Endothelial cell of umbilical vein (primary cell): ENCODE measurements at regions not wholly inside any gene's neighbourhood (a gene's known extent, or its start where the extent isn't known, plus 50 kb on each side); places are given as distances from the start of the nearest gene placed in this dataset.

ENCODE experiments used
- BruUV-seq: library from RNA; stranded (reverse); fragments of 400-500 nt; replicated peaks from 2 replicates; lab custom pipeline; 2021; lab: Mats Ljungman, UMichigan
- CTCF ChIA-PET: fragments of 300-600, 350-600 bp; sonication (Branson Sonifier 250); formaldehyde crosslinking; loops from one replicate; lab custom pipeline; 2021; ENCODE audit warnings: antibody characterized with exemption, inconsistent platforms; lab: Charles Lee
- POLR2A ChIA-PET: fragments of 300-600, 350-600 bp; sonication (Branson Sonifier 250); formaldehyde crosslinking; loops from one replicate; lab custom pipeline; 2021; ENCODE audit warnings: antibody characterized with exemption, inconsistent platforms; lab: Charles Lee
- DNase-seq: peaks from one replicate; pipeline ENCODE4 v3.0.0-alpha.2; 2011; ENCODE audit warnings: low read depth, low spot score
- FAIRE-seq: peaks from 2 replicates; lab custom pipeline; 2011; peaks lifted over from hg19 to GRCh38; lab: Jason Lieb, UNC
- H2AFZ ChIP-seq: 2 replicates; pipeline ENCODE4 v1.6.0; 2012; ENCODE audit warnings: low read depth, low read length, control low read depth, inconsistent platforms
- H3K27ac ChIP-seq: 2 replicates; pipeline ENCODE4 v1.5.1; 2011; ENCODE audit warnings: low read depth, mild to moderate bottlenecking, control low read depth, low read length, moderate library complexity; ENCODE audit not compliant: insufficient read depth
- H3K27me3 ChIP-seq, 2 experiments: 2 replicates each; pipeline versions ENCODE4 v1.6.0 to v1.6.1; 2011; ENCODE audit warnings: low read length in 2 of 2, mixed read lengths in 1 of 2; ENCODE audit not compliant: control insufficient read depth in 2 of 2, insufficient read depth in 2 of 2
- H3K36me3 ChIP-seq, 2 experiments: 2 replicates in 1 of 2; 3 replicates in 1 of 2; pipeline ENCODE4 v1.5.1; 2011; ENCODE audit warnings: low read length in 2 of 2, mild to moderate bottlenecking in 1 of 2, moderate library complexity in 1 of 2; ENCODE audit not compliant: control insufficient read depth in 2 of 2, insufficient read depth in 2 of 2; ENCODE audit errors: extremely low read depth in 1 of 2
- H3K4me1 ChIP-seq: 3 replicates; pipeline ENCODE4 v1.5.1; 2011; ENCODE audit warnings: mild to moderate bottlenecking, low read length; ENCODE audit not compliant: control insufficient read depth, insufficient read depth; ENCODE audit errors: extremely low read depth
- H3K4me2 ChIP-seq: 2 replicates; pipeline ENCODE4 v1.6.1; 2011; ENCODE audit warnings: low read length, control low read depth, mixed read lengths; ENCODE audit not compliant: insufficient read depth
- H3K4me3 ChIP-seq, 3 experiments: fragments of 200-600 bp in 1 of 3; sonication (generic), shearing (Covaris generic) in 1 of 3; replicated peaks in 1 of 3; 2 replicates each; pipeline ENCODE4 v1.5.1; 2011 to 2016; ENCODE audit warnings: control low read depth in 3 of 3, low read length in 3 of 3, mild to moderate bottlenecking in 2 of 3, inconsistent platforms in 1 of 3, low read depth in 1 of 3, moderate library complexity in 1 of 3; ENCODE audit not compliant: insufficient read depth in 1 of 3
- H3K79me2 ChIP-seq: 2 replicates; pipeline ENCODE4 v1.6.0; 2012; ENCODE audit warnings: low read length, inconsistent platforms; ENCODE audit not compliant: control insufficient read depth, insufficient read depth
- H3K9ac ChIP-seq: replicated peaks from 2 replicates; pipeline ENCODE3; 2011; ENCODE audit warnings: low read length, control low read depth; ENCODE audit not compliant: insufficient read depth; ENCODE audit errors: extremely low read depth
- H3K9me1 ChIP-seq: replicated peaks from 3 replicates; pipeline ENCODE4 v1.6.0; 2011; ENCODE audit warnings: mild to moderate bottlenecking, low read length; ENCODE audit not compliant: control insufficient read depth, insufficient read depth; ENCODE audit errors: extremely low read depth
- H3K9me3 ChIP-seq: replicated peaks from 2 replicates; pipeline ENCODE4 v1.5.1; 2012; ENCODE audit warnings: low read length, inconsistent platforms; ENCODE audit not compliant: control insufficient read depth, insufficient read depth
- H4K20me1 ChIP-seq: replicated peaks from 2 replicates; pipeline ENCODE3; 2011; ENCODE audit warnings: mild to moderate bottlenecking, low read length; ENCODE audit not compliant: control insufficient read depth, insufficient read depth; ENCODE audit errors: extremely low read depth
- CTCF ChIP-seq, 2 donors: IDR thresholded peaks; 1 replicate in 1 of 2; 2 replicates in 1 of 2; pipeline ENCODE4 v1.5.1; 2011; ENCODE audit warnings: low read length in 2 of 2, mild to moderate bottlenecking in 2 of 2, moderate library complexity in 2 of 2, control low read depth in 1 of 2, inconsistent platforms in 1 of 2, low read depth in 1 of 2; ENCODE audit not compliant: insufficient read depth in 1 of 2; ENCODE audit errors: extremely low read depth in 1 of 2
- EZH2 ChIP-seq: IDR thresholded peaks from 2 replicates; pipeline ENCODE4 v1.6.1; 2012; ENCODE audit warnings: borderline replicate concordance, low read depth, mild to moderate bottlenecking, moderate library complexity, low read length, inconsistent platforms; ENCODE audit not compliant: severe bottlenecking
- FOS ChIP-seq: IDR thresholded peaks from 2 replicates; pipeline ENCODE4 v1.6.1; 2011; ENCODE audit warnings: mild to moderate bottlenecking, low read length, moderate library complexity, borderline replicate concordance; ENCODE audit not compliant: insufficient read depth
- GATA2 ChIP-seq: IDR thresholded peaks from 2 replicates; pipeline ENCODE4 v1.7.0; 2011; ENCODE audit warnings: low read depth, mild to moderate bottlenecking, moderate library complexity, mixed read lengths, low read length; ENCODE audit not compliant: insufficient read length, insufficient read depth
- JUN ChIP-seq: IDR thresholded peaks from 2 replicates; pipeline ENCODE4 v1.6.1; 2011; ENCODE audit warnings: borderline replicate concordance, low read depth; ENCODE audit not compliant: insufficient read length, insufficient read depth
- MAX ChIP-seq: IDR thresholded peaks from 2 replicates; pipeline ENCODE4 v1.6.1; 2011; ENCODE audit not compliant: insufficient read depth, insufficient read length
- MYC ChIP-seq: IDR thresholded peaks from one replicate; pipeline ENCODE4 v1.6.1; 2011; ENCODE audit warnings: mild to moderate bottlenecking, low read depth, low read length
- POLR2A ChIP-seq: IDR thresholded peaks from 2 replicates; pipeline ENCODE4 v1.6.1; 2012; ENCODE audit warnings: low read depth, mild to moderate bottlenecking, control low read depth, low read length
- POLR2AphosphoS5 ChIP-seq: IDR thresholded peaks from 2 replicates; pipeline ENCODE4 v1.6.1; 2012; ENCODE audit warnings: low read depth, mild to moderate bottlenecking, control low read depth, low read length, moderate library complexity; ENCODE audit not compliant: insufficient read depth
- dilution Hi-C: fragments of 300-500 bp; cut with MboI; formaldehyde crosslinking; loops from one replicate; pipeline ENCODE4 v1.15.0; 2019; ENCODE audit warnings: low sequenced_read_pairs; ENCODE audit not compliant: extremely low pct_ligation_motif_present
- intact Hi-C: fragments of 100-400 bp; cut with micrococcal nuclease; formaldehyde crosslinking; loops from one replicate; pipeline ENCODE4 v1.10.0; 2022

GRCh38 chr1:239856067-239856466 is 235.6 kb upstream of the FMN2 start:
- H3K4me2 ChIP-seq: no peak overlapping the region
- H3K9me1 ChIP-seq: no peaks in the 10 kb centered on the region
- H2AFZ ChIP-seq: no peak overlapping the region
- FAIRE-seq (no peak), DNase-seq (no peak)
- no peak overlapping the region for H3K27ac ChIP-seq
- H3K27me3 ChIP-seq: no peaks in the 10 kb centered on the region
- intact Hi-C loops: no loop called here
- no peaks in the 10 kb centered on the region for H3K79me2 ChIP-seq
- ChIA-PET CTCF (no interaction called here), POLR2A (no interaction called here)
- H3K36me3 ChIP-seq: no peaks in the 10 kb centered on the region
- TF ChIP-seq GATA2 (no peak), CTCF (IDR thresholded peaks at IDR 0.05; ENCODE audit: extremely low read depth in 1 of 2, insufficient read depth in 1 of 2, low read depth in 1 of 2, low read length in 2 of 2) (no peak), MYC (no peak), POLR2A (no peak), FOS (no peak), MAX (no peak), EZH2 (no peak), JUN (no peak), POLR2AphosphoS5 (no peak)
- H3K4me1 ChIP-seq: no peaks in the 10 kb centered on the region
- H3K9ac ChIP-seq: no peak overlapping the region
- no peak overlapping the region for H3K4me3 ChIP-seq
- no TSS peak for BruUV-seq
- no peaks in the 10 kb centered on the region for H3K9me3 ChIP-seq
- no peaks in the 10 kb centered on the region for H4K20me1 ChIP-seq
- dilution Hi-C loops: no loop called here
